Left colon (tissue), 2 donors: ENCODE measurements at regions not wholly inside any gene's neighbourhood (a gene's known extent, or its start where the extent isn't known, plus 50 kb on each side); places are given as distances from the start of the nearest gene placed in this dataset.

Experiments used
- ATAC-seq: fragments of 200-7000 bp; cut with Tn5 transposase; one replicate; pipeline ENCODE4 v1.9.1; 2020; ENCODE audit warnings: mild to moderate bottlenecking, moderate library complexity
- DNase-seq, 2 donors: peaks; one replicate each; pipeline ENCODE4 v3.0.0-alpha.2; 2020
- intact Hi-C, 2 donors: fragments of 100-400 bp; cut with DNase I in 1 of 2; cut with micrococcal nuclease in 1 of 2; formaldehyde crosslinking; loops; one replicate each; pipeline versions ENCODE4 v1.11.2 to v1.14.0; 2022; cut with DNase I, micrococcal nuclease
- donor health status: DM: no; HTN: no; CAD: no.
- donor health status: DM: yes; HTN: yes; CAD: no.

GRCh38 chr5:7955476-7955875, 86.5 kb downstream of the MTRR start:
- no peak for DNase-seq
- no peak for ATAC-seq
- intact Hi-C loops, result no loop called here

- DNase-seq (no peak), ATAC-seq (no peak)
- intact Hi-C loops, result no loop called here
Observed at GRCh38 chr5:7957329-7957728, 88.4 kb downstream of the MTRR start.

- no peak for ATAC-seq
- intact Hi-C loops, result no loop called here
- no peak for DNase-seq
Observed at GRCh38 chr5:7960142-7960541, 91.2 kb downstream of the MTRR start.

- intact Hi-C loops, result no loop called here
- no peak for ATAC-seq
- no peak for DNase-seq
Observed at GRCh38 chr5:7961540-7961939, 92.6 kb downstream of the MTRR start.

GRCh38 chr5:7970816-7971215, 101.9 kb downstream of the MTRR start:
- ATAC-seq, result no peak
- DNase-seq, result no peak
- intact Hi-C loops, result no loop called here

GRCh38 chr5:7976411-7977190, 107.7 kb downstream of the MTRR start:
- intact Hi-C loops, result no loop called here
- ATAC-seq (no peak), DNase-seq (no peak)

GRCh38 chr5:7978114-7978513, 109.2 kb downstream of the MTRR start:
- no peak for ATAC-seq
- intact Hi-C loops, result no loop called here
- DNase-seq, result no peak

- intact Hi-C loops, result no loop called here
- DNase-seq (no peak), ATAC-seq (no peak)
Observed at GRCh38 chr5:7978991-7979390, 110.0 kb downstream of the MTRR start.

GRCh38 chr5:7980881-7981280, 111.9 kb downstream of the MTRR start:
- intact Hi-C loops, result no loop called here
- ATAC-seq, result no peak
- DNase-seq, result no peak

GRCh38 chr5:7983433-7983832, 114.5 kb downstream of the MTRR start:
- DNase-seq (no peak), ATAC-seq (no peak)
- intact Hi-C loops, result no loop called here

- intact Hi-C loops, result no loop called here
- ATAC-seq (peak; percentile 60), DNase-seq (no peak)
Observed at GRCh38 chr5:7991125-7991821, 122.3 kb downstream of the MTRR start.

GRCh38 chr5:7995688-7996294, 126.8 kb downstream of the MTRR start:
- DNase-seq (no peak), ATAC-seq (no peak)

GRCh38 chr5:8005416-8005815, 136.5 kb downstream of the MTRR start:
- peak in 1 of 2 donors; percentile 23 for DNase-seq
- intact Hi-C loops, result no loop called here
- peak; percentile 98 for ATAC-seq

More at GRCh38 chr5:7995688-7996294, 126.8 kb downstream of the MTRR start:
- intact Hi-C loops, result no loop called here

GRCh38 chr5:8012131-8012977, 143.4 kb downstream of the MTRR start:
- intact Hi-C loops, result no loop called here
- ATAC-seq (no peak), DNase-seq (no peak)

- DNase-seq, result no peak
- no peak for ATAC-seq
- intact Hi-C loops, result no loop called here
Observed at GRCh38 chr5:8013948-8014710, 145.2 kb downstream of the MTRR start.

GRCh38 chr5:8019719-8020218, 150.8 kb downstream of the MTRR start:
- ATAC-seq (no peak), DNase-seq (no peak)
- intact Hi-C loops, result no loop called here

- ATAC-seq (no peak), DNase-seq (no peak)
- intact Hi-C loops, result no loop called here
Observed at GRCh38 chr5:8020861-8021514, 152.0 kb downstream of the MTRR start.

GRCh38 chr5:8028243-8028642, 159.3 kb downstream of the MTRR start:
- intact Hi-C loops, result no loop called here
- DNase-seq (no peak), ATAC-seq (no peak)
